CD14-positive monocyte (primary cell): ENCODE measurements at regions not wholly inside any gene's neighbourhood (a gene's known extent, or its start where the extent isn't known, plus 50 kb on each side); places are given as distances from the start of the nearest gene placed in this dataset.

Experiments used
- DNase-seq, 3 donors: peaks; one replicate each; pipeline ENCODE4 v3.0.0-alpha.2; 2011 to 2022
- H2AFZ ChIP-seq: 2 replicates; pipeline ENCODE4 v1.6.0; 2012; ENCODE audit warnings: mild to moderate bottlenecking, low read depth, low read length, inconsistent platforms; ENCODE audit not compliant: insufficient read depth, poor library complexity, severe bottlenecking
- H3K27ac ChIP-seq, 2 donors: 1 replicate in 1 of 2; 2 replicates in 1 of 2; pipeline ENCODE4 v1.5.1; 2012 to 2013; ENCODE audit warnings: low read length in 2 of 2, control low read depth in 1 of 2, inconsistent platforms in 1 of 2, low read depth in 1 of 2, mild to moderate bottlenecking in 1 of 2
- H3K27me3 ChIP-seq, 2 donors: one replicate each; pipeline versions ENCODE4 v1.6.0 to v1.6.1; 2011 to 2013; ENCODE audit warnings: low read length in 2 of 2; ENCODE audit not compliant: control insufficient read depth in 2 of 2, insufficient read depth in 2 of 2
- H3K36me3 ChIP-seq, 2 donors: replicated peaks in 1 of 2; 1 replicate in 1 of 2; 2 replicates in 1 of 2; pipeline versions ENCODE4 v1.5.1 to v1.6.1; 2012 to 2013; ENCODE audit warnings: low read length in 2 of 2, control low read depth in 1 of 2, inconsistent platforms in 1 of 2, mild to moderate bottlenecking in 1 of 2; ENCODE audit not compliant: insufficient read depth in 2 of 2, control insufficient read depth in 1 of 2
- H3K4me1 ChIP-seq, 2 donors: 1 replicate in 1 of 2; 2 replicates in 1 of 2; pipeline versions ENCODE4 v1.5.1 to v1.6.1; 2012 to 2013; ENCODE audit warnings: low read length in 2 of 2, control low read depth in 1 of 2, inconsistent platforms in 1 of 2, mild to moderate bottlenecking in 1 of 2, moderate library complexity in 1 of 2; ENCODE audit not compliant: insufficient read depth in 2 of 2, control insufficient read depth in 1 of 2
- H3K4me2 ChIP-seq: replicated peaks from 2 replicates; pipeline ENCODE3; 2012; ENCODE audit warnings: low read length, moderate library complexity, mild to moderate bottlenecking; ENCODE audit not compliant: poor library complexity, severe bottlenecking; ENCODE audit errors: extremely low read depth
- H3K4me3 ChIP-seq, 3 experiments: fragments of 200-600 bp in 1 of 3; sonication (generic) in 1 of 3; replicated peaks in 1 of 3; 1 replicate in 2 of 3; 2 replicates in 1 of 3; pipeline ENCODE4 v1.5.1; 2011 to 2013; ENCODE audit warnings: low read length in 3 of 3, mild to moderate bottlenecking in 3 of 3, control low read depth in 2 of 3, low read depth in 2 of 3, inconsistent platforms in 1 of 3, moderate library complexity in 1 of 3
- H3K79me2 ChIP-seq: 2 replicates; pipeline ENCODE4 v1.6.0; 2012; ENCODE audit warnings: mild to moderate bottlenecking, control low read depth, inconsistent platforms, low read length, moderate library complexity; ENCODE audit not compliant: insufficient read depth
- H3K9ac ChIP-seq: 2 replicates; pipeline ENCODE4 v1.6.0; 2017; ENCODE audit warnings: low read length, mild to moderate bottlenecking; ENCODE audit not compliant: insufficient read depth, poor library complexity, severe bottlenecking
- H3K9me3 ChIP-seq, 2 donors: replicated peaks in 1 of 2; 1 replicate in 1 of 2; 2 replicates in 1 of 2; pipeline versions ENCODE4 v1.5.1 to v1.6.1; 2012 to 2013; ENCODE audit warnings: low read length in 2 of 2, control low read depth in 1 of 2; ENCODE audit not compliant: control insufficient read depth in 1 of 2, insufficient read depth in 1 of 2
- H4K20me1 ChIP-seq: 2 replicates; pipeline ENCODE4 v1.6.0; 2012; ENCODE audit warnings: mild to moderate bottlenecking, low read length, control low read depth, moderate library complexity; ENCODE audit not compliant: insufficient read depth
- H3K27ac Mint-ChIP-seq, 7 donors: one replicate each; pipeline ENCODE4 v1.8.0; 2020; ENCODE audit warnings: mild to moderate bottlenecking in 7 of 7, mixed read lengths in 7 of 7, moderate library complexity in 6 of 7, inconsistent platforms in 2 of 7
- H3K27me3 Mint-ChIP-seq, 3 donors: one replicate each; pipeline ENCODE4 v1.8.0; 2021 to 2022; ENCODE audit warnings: low read depth in 3 of 3, mild to moderate bottlenecking in 3 of 3, mixed read lengths in 3 of 3, moderate library complexity in 3 of 3, inconsistent platforms in 1 of 3
- H3K36me3 Mint-ChIP-seq, 2 donors: one replicate each; pipeline ENCODE4 v1.8.0; 2020; ENCODE audit warnings: mixed read lengths in 2 of 2, inconsistent platforms in 1 of 2, mild to moderate bottlenecking in 1 of 2
- H3K4me1 Mint-ChIP-seq: one replicate; pipeline ENCODE4 v1.8.0; 2020; ENCODE audit warnings: mild to moderate bottlenecking, mixed read lengths
- H3K4me3 Mint-ChIP-seq, 2 donors: one replicate each; pipeline ENCODE4 v1.8.0; 2020; ENCODE audit warnings: mild to moderate bottlenecking in 2 of 2, mixed read lengths in 2 of 2, moderate library complexity in 1 of 2
- H3K9me3 Mint-ChIP-seq, 7 donors: one replicate each; pipeline ENCODE4 v1.8.0; 2020 to 2022; ENCODE audit warnings: mixed read lengths in 7 of 7, mild to moderate bottlenecking in 6 of 7, moderate library complexity in 6 of 7, inconsistent platforms in 2 of 7
- WGBS: methylation state at CpG from one replicate; pipeline ENCODE4 v1.1.5; 2013; ENCODE audit warnings: missing lambda C conversion rate; ENCODE audit not compliant: insufficient coverage; 5-methylcytosine and 5-hydroxymethylcytosine counted together
- intact Hi-C, 2 donors: fragments of 100-400 bp; cut with micrococcal nuclease; formaldehyde crosslinking; loops; one replicate each; pipeline versions ENCODE4 v1.15.0 to v1.15.1; 2023
- TF ChIP-seq, protein P1 (sequence below): fragments of 200-600 bp; IDR thresholded peaks from one replicate; pipeline ENCODE4 v1.8.0; 2022; ENCODE audit warnings: antibody characterized with exemption, mild to moderate bottlenecking

DNA sequence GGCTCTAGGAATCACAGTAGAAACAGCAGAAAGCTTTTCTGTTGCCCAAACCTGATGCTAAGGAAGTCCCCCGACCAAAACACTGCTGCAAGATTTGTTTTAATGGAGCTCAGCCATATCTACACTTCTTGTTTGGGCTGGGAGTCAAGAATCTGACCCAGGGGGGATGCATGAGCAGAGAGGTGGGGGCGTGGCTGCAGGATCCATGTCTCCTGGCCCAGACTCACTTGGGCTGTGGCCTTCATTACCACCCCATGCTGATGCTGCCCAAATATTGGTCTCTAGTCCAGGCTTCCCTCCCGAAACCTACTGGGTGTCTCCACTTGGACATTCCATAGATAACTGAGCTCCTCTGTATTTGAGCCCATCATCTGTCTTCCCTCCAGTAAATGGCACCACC lies 361.5 kb upstream of the LARGE1 start:
- no peak overlapping the region for H3K27ac Mint-ChIP-seq
- no peak overlapping the region for H3K9ac ChIP-seq
- no peak overlapping the region for H2AFZ ChIP-seq
- intact Hi-C loops, result no loop called here
- H3K4me2 ChIP-seq, result no peak overlapping the region
- H3K79me2 ChIP-seq, result no peaks in the 10 kb centered on the region
- H3K36me3 Mint-ChIP-seq, result no peaks in the 10 kb centered on the region
- H3K27ac ChIP-seq, result no peak overlapping the region
- H3K4me1 Mint-ChIP-seq, result no peaks in the 10 kb centered on the region
- no peaks in the 10 kb centered on the region for H3K4me1 ChIP-seq
- TF ChIP-seq, protein P1, sequence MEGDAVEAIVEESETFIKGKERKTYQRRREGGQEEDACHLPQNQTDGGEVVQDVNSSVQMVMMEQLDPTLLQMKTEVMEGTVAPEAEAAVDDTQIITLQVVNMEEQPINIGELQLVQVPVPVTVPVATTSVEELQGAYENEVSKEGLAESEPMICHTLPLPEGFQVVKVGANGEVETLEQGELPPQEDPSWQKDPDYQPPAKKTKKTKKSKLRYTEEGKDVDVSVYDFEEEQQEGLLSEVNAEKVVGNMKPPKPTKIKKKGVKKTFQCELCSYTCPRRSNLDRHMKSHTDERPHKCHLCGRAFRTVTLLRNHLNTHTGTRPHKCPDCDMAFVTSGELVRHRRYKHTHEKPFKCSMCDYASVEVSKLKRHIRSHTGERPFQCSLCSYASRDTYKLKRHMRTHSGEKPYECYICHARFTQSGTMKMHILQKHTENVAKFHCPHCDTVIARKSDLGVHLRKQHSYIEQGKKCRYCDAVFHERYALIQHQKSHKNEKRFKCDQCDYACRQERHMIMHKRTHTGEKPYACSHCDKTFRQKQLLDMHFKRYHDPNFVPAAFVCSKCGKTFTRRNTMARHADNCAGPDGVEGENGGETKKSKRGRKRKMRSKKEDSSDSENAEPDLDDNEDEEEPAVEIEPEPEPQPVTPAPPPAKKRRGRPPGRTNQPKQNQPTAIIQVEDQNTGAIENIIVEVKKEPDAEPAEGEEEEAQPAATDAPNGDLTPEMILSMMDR, result no peak
- peaks cover 0 to 39% (median 11%) of the 10 kb centered on the region in 7 donors for H3K9me3 Mint-ChIP-seq
- no peaks in the 10 kb centered on the region for H3K36me3 ChIP-seq
- H3K27me3 Mint-ChIP-seq, result no peaks in the 10 kb centered on the region
- WGBS, result 96% methylated on average over 2 of the region's 3 CpGs
- no peaks in the 10 kb centered on the region for H4K20me1 ChIP-seq
- H3K27me3 ChIP-seq, result no peaks in the 10 kb centered on the region
- H3K4me3 Mint-ChIP-seq, result no peak overlapping the region
- H3K9me3 ChIP-seq, result peaks cover 3 to 22% of the 10 kb centered on the region in 2 donors
- no peak for DNase-seq
- no peak overlapping the region for H3K4me3 ChIP-seq

DNA sequence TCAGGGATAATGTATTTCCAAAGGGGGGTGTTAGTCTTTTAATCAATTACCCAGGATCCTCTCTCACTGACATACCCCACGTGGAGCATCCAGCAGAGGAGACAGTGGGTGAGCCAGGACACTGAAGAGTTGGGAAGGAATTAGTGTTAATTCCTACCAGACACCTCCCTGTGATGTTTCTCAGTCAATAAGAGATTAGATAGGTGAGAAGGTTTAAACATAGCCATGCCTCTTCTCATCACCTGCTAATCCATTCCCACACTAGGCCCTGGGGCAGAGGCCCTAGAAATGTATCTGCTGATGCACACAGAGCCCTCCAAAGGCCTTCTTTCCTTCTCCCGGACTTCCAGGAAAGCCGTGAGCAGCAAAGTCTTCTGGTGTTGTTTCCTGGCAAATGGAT lies 363.6 kb upstream of the LARGE1 start:
- WGBS, result no CpG with 5 or more reads among the region's 3 CpGs
- no peak overlapping the region for H3K9ac ChIP-seq
- no peak for DNase-seq
- H4K20me1 ChIP-seq, result no peaks in the 10 kb centered on the region
- no peak overlapping the region for H3K27ac Mint-ChIP-seq
- H2AFZ ChIP-seq, result no peak overlapping the region
- no peaks in the 10 kb centered on the region for H3K4me1 Mint-ChIP-seq
- H3K36me3 Mint-ChIP-seq, result no peaks in the 10 kb centered on the region
- H3K27me3 ChIP-seq, result no peaks in the 10 kb centered on the region
- no peak overlapping the region for H3K4me2 ChIP-seq
- H3K9me3 ChIP-seq, result peaks cover 3 to 30% of the 10 kb centered on the region in 2 donors
- H3K4me3 Mint-ChIP-seq, result no peak overlapping the region
- no peaks in the 10 kb centered on the region for H3K4me1 ChIP-seq
- no peaks in the 10 kb centered on the region for H3K36me3 ChIP-seq
- H3K79me2 ChIP-seq, result no peaks in the 10 kb centered on the region
- peaks cover 2 to 44% (median 12%) of the 10 kb centered on the region in 7 donors for H3K9me3 Mint-ChIP-seq
- no peak overlapping the region for H3K27ac ChIP-seq
- no peak overlapping the region for H3K4me3 ChIP-seq
- intact Hi-C loops, result no loop called here
- TF ChIP-seq, protein P1, result no peak
- no peaks in the 10 kb centered on the region for H3K27me3 Mint-ChIP-seq
